ENCODE measurements at regions not wholly inside any gene's neighbourhood (a gene's known extent, or its start where the extent isn't known, plus 50 kb on each side); places are given as distances from the start of the nearest gene placed in this dataset.

DNA sequence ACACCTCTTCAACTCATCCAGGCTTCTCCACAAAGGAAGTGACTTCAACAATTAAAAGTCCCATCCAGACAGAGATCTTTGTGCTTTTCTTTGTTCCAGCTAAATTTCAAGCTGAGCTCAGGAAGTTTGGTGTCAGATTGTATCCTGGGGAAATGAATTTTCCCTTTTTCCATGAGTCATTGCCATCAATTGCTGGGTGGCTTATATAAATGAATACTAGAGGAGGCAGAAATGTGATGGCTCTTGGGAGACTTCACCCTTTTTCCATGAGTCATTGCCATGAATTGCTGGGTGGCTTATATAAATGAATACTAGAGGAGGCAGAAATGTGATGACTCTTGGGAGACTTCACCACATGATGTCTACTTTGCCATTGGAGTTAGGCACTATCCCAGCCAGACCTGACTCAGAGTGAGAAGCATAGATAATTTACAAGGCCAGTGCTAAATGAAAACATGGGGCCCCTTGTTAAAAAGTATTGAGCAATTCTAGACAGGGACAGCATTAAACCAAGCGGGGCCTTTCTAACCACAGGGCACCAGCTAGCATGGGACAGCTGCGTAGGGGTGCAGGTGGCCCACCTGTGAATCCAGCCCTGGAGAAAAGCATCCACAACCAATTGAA is 339.2 kb upstream of the PODXL start:
- Histone ChIP-seq H3K27me3 (ENCODE audit: control insufficient read depth in 2 of 2, insufficient read depth in 1 of 2, low read length in 1 of 2) (no peaks in the 10 kb centered on the region), H3K27ac (ENCODE audit: low read depth in 1 of 2, low read length in 1 of 2) (no peak overlapping the region), H3K36me3 (ENCODE audit: control insufficient read depth in 2 of 2, insufficient read depth in 2 of 2, low read length in 1 of 2) (no peaks in the 10 kb centered on the region), H3K4me3 (ENCODE audit: low read length in 2 of 2) (no peak overlapping the region), H3K4me1 (ENCODE audit: control insufficient read depth in 2 of 2, insufficient read depth in 2 of 2, low read length in 2 of 2) (peaks cover 0 to 4% of the 10 kb centered on the region in 2 donors), H3K9me3 (ENCODE audit: control insufficient read depth in 2 of 2, insufficient read depth in 1 of 2, low read length in 1 of 2) (no peaks in the 10 kb centered on the region)
- no peak for DNase-seq (ENCODE audit: low read depth in 6 of 9, low spot score in 9 of 9)
- 95% methylated on average over 2 of the region's 2 CpGs for WGBS

DNA sequence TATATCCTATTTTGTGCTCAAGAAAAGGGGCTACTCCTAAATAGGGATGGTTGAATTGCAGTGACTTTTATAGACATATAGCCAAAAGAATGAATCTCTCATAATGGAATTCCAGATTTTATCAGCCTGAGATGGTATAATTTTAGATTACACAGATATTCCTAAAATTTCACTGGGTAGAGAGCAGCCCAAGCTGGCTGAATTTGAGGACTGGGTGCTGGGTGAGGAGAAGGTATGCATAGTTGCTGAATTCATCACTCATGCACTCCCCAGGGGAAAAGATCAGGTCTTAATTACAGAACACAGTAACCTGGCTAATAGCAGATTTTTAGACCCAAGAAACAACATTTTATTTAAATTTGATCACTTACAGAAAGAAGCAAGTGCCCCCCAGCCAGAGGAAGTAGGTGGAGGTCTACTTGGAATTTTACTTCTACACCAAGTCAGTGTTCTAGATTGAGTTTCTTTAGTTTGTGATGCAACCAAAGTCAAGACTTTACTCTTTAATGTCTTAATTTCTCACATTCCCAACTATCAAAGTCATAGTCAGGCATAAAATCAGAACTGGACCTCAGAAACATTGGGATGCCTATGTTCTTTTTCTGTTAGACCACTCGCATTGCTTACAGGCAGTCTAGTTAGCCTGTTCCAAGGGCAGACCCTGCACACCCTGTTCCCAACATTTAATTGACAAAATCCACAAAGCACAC is 337.4 kb upstream of the PODXL start:
- H3K27me3 ChIP-seq (ENCODE audit: control insufficient read depth in 2 of 2, insufficient read depth in 1 of 2, low read length in 1 of 2) = no peaks in the 10 kb centered on the region

DNA sequence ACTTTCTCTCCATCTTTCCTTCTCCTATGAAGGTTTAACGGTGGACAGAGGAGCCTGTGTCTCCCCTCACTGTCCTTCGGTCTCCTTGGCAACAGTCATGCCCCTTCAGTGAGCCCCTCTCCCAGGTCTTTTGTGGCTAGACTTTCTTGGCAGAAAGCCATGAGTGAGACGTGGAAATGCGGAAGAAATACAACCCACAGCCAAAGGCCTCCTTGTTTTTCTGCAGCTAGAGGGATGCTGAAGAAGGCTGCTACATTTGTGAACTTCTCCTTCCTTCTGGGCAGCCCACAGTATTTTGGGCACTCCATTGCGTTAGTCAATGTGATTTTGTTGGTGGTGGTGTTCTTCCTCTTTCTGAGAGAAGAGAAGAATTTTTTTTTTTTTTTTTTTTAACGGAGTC is 333.7 kb upstream of the PODXL start:
- Histone ChIP-seq H3K4me1 (ENCODE audit: control insufficient read depth in 2 of 2, insufficient read depth in 2 of 2, low read length in 2 of 2) (no peaks in the 10 kb centered on the region), H3K4me3 (ENCODE audit: low read length in 2 of 2) (no peak overlapping the region), H3K36me3 (ENCODE audit: control insufficient read depth in 2 of 2, insufficient read depth in 2 of 2, low read length in 1 of 2) (no peaks in the 10 kb centered on the region), H3K27me3 (ENCODE audit: control insufficient read depth in 2 of 2, insufficient read depth in 1 of 2, low read length in 1 of 2) (no peaks in the 10 kb centered on the region), H3K9me3 (ENCODE audit: control insufficient read depth in 2 of 2, insufficient read depth in 1 of 2, low read length in 1 of 2) (peaks cover 2 to 3% of the 10 kb centered on the region in 2 donors), H3K27ac (ENCODE audit: low read depth in 1 of 2, low read length in 1 of 2) (no peak overlapping the region)
- no peak for DNase-seq (ENCODE audit: low read depth in 6 of 9, low spot score in 9 of 9)
- WGBS = 9% methylated on average over 6 of the region's 6 CpGs

More for the DNA sequence above, 337.4 kb upstream of the PODXL start:
- Histone ChIP-seq H3K4me1 (ENCODE audit: control insufficient read depth in 2 of 2, insufficient read depth in 2 of 2, low read length in 2 of 2) (peaks cover 0 to 4% of the 10 kb centered on the region in 2 donors), H3K4me3 (ENCODE audit: low read length in 2 of 2) (no peak overlapping the region), H3K27ac (ENCODE audit: low read depth in 1 of 2, low read length in 1 of 2) (no peak overlapping the region), H3K9me3 (ENCODE audit: control insufficient read depth in 2 of 2, insufficient read depth in 1 of 2, low read length in 1 of 2) (no peaks in the 10 kb centered on the region), H3K36me3 (ENCODE audit: control insufficient read depth in 2 of 2, insufficient read depth in 2 of 2, low read length in 1 of 2) (no peaks in the 10 kb centered on the region)
- 98% methylated on average over 1 of the region's 1 CpG for WGBS
- DNase-seq (ENCODE audit: low read depth in 6 of 9, low spot score in 9 of 9) = no peak

DNA sequence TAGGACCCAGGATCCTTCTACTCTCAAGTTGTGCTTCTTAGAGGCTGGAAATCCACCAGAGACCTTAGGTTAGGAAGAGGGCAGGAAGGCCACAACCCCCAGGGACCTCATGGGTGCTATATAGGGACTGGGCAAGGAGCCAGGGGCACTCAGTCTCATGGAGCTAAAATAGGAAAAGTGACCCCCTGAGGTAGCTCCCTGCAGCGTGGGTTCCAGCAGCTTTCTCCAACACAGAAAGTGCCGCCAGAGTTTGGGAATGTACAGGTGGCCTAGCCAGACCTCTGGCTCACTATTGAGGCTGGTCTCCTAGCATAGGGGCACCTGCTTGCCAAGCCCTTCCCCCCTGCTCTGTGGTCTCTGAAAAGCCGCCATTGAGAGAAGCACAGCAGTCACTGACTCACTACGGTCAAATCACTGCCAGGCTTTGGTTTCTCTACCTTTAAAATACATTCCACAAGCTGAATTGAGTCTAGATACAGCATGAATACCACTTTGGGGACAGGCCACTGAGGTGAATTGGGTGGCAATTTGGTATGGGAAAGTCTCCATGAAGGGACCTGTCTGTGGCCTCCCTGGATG is 333.2 kb upstream of the PODXL start:
- Histone ChIP-seq H3K9me3 (ENCODE audit: control insufficient read depth in 2 of 2, insufficient read depth in 1 of 2, low read length in 1 of 2) (peaks cover 2 to 3% of the 10 kb centered on the region in 2 donors), H3K36me3 (ENCODE audit: control insufficient read depth in 2 of 2, insufficient read depth in 2 of 2, low read length in 1 of 2) (no peaks in the 10 kb centered on the region), H3K4me1 (ENCODE audit: control insufficient read depth in 2 of 2, insufficient read depth in 2 of 2, low read length in 2 of 2) (no peaks in the 10 kb centered on the region), H3K27ac (ENCODE audit: low read depth in 1 of 2, low read length in 1 of 2) (no peak overlapping the region), H3K4me3 (ENCODE audit: low read length in 2 of 2) (no peak overlapping the region), H3K27me3 (ENCODE audit: control insufficient read depth in 2 of 2, insufficient read depth in 1 of 2, low read length in 1 of 2) (no peaks in the 10 kb centered on the region)
- DNase-seq (ENCODE audit: low read depth in 6 of 9, low spot score in 9 of 9) = no peak
- 85% methylated on average over 4 of the region's 4 CpGs for WGBS

DNA sequence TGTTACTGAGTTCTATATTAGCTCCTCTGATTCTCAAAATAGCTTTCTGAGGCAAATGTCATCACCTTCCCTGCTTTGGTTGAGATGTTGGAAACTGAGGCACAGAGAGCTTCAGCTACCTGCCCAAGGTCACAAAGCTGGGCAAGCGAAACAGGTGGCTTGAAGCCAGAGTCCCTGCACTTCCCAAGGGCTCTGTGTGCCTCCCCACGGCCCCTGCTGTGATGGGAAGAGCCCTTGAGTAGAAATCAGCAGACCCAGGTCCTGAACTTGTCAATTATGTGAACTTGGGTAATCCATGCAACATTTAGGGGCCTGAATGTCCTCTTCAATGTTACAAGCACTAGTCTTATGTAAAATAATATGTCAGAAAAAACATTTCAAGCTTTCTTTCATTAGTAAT is 327.3 kb upstream of the PODXL start:
- Histone ChIP-seq H3K36me3 (ENCODE audit: control insufficient read depth in 2 of 2, insufficient read depth in 2 of 2, low read length in 1 of 2) (no peaks in the 10 kb centered on the region), H3K9me3 (ENCODE audit: control insufficient read depth in 2 of 2, insufficient read depth in 1 of 2, low read length in 1 of 2) (peaks cover 2 to 3% of the 10 kb centered on the region in 2 donors), H3K4me1 (ENCODE audit: control insufficient read depth in 2 of 2, insufficient read depth in 2 of 2, low read length in 2 of 2) (no peaks in the 10 kb centered on the region), H3K27ac (ENCODE audit: low read depth in 1 of 2, low read length in 1 of 2) (no peak overlapping the region), H3K27me3 (ENCODE audit: control insufficient read depth in 2 of 2, insufficient read depth in 1 of 2, low read length in 1 of 2) (no peaks in the 10 kb centered on the region), H3K4me3 (ENCODE audit: low read length in 2 of 2) (no peak overlapping the region)
- no peak for DNase-seq (ENCODE audit: low read depth in 6 of 9, low spot score in 9 of 9)
- 92% methylated on average over 2 of the region's 2 CpGs for WGBS

DNA sequence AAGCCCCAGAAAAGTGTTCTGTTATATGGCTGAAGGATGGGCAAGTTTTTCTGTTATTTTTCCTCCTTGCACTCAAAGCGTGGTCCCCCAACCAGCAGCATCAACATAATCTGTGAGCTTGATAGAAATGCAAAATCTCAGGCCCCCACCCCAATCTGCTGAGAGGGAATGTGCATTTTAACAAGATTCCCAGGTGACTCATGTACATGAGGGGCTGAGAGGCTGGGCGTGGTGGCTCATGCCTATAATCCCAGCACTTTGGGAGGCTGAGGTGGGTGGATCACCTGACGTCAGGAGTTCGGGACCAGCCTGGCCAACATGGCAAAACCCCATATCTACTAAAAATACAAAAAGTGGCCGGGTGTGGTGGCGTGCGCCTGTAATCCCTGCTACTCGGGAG is 326.8 kb upstream of the PODXL start:
- no peaks in the 10 kb centered on the region for H3K4me1 ChIP-seq (ENCODE audit: control insufficient read depth in 2 of 2, insufficient read depth in 2 of 2, low read length in 2 of 2)
- H3K9me3 ChIP-seq (ENCODE audit: control insufficient read depth in 2 of 2, insufficient read depth in 1 of 2, low read length in 1 of 2) = peaks cover 2 to 3% of the 10 kb centered on the region in 2 donors
- H3K36me3 ChIP-seq (ENCODE audit: control insufficient read depth in 2 of 2, insufficient read depth in 2 of 2, low read length in 1 of 2) = no peaks in the 10 kb centered on the region
- H3K4me3 ChIP-seq (ENCODE audit: low read length in 2 of 2) = no peak overlapping the region
- no peak for DNase-seq (ENCODE audit: low read depth in 6 of 9, low spot score in 9 of 9)
- H3K27ac ChIP-seq (ENCODE audit: low read depth in 1 of 2, low read length in 1 of 2) = no peak overlapping the region
- H3K27me3 ChIP-seq (ENCODE audit: control insufficient read depth in 2 of 2, insufficient read depth in 1 of 2, low read length in 1 of 2) = no peaks in the 10 kb centered on the region
- WGBS = 91% methylated on average over 8 of the region's 8 CpGs

DNA sequence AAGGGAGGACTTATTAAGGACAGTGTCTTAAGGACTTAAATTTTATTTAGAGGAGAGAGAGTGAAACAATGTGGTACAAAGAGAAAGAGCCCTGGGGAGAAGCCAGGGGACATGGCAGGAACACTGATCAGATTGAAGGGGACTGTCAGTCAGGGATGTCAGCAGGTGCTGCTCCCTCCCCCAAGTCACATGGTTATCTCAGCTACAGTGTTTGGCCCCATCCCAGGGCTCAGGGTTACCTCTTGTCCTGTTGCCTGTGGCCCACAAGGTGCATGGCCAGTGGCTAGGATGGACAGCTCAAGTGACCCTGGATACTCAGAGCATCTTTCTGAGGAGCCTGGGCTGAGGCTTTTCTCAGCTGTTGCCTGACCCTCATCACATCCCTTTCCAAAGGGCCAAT is 325.9 kb upstream of the PODXL start:
- Histone ChIP-seq H3K9me3 (ENCODE audit: control insufficient read depth in 2 of 2, insufficient read depth in 1 of 2, low read length in 1 of 2) (peaks cover 2 to 3% of the 10 kb centered on the region in 2 donors), H3K36me3 (ENCODE audit: control insufficient read depth in 2 of 2, insufficient read depth in 2 of 2, low read length in 1 of 2) (no peaks in the 10 kb centered on the region), H3K4me1 (ENCODE audit: control insufficient read depth in 2 of 2, insufficient read depth in 2 of 2, low read length in 2 of 2) (no peaks in the 10 kb centered on the region), H3K27me3 (ENCODE audit: control insufficient read depth in 2 of 2, insufficient read depth in 1 of 2, low read length in 1 of 2) (no peaks in the 10 kb centered on the region), H3K27ac (ENCODE audit: low read depth in 1 of 2, low read length in 1 of 2) (no peak overlapping the region), H3K4me3 (ENCODE audit: low read length in 2 of 2) (no peak overlapping the region)
- DNase-seq (ENCODE audit: low read depth in 6 of 9, low spot score in 9 of 9) = no peak

DNA sequence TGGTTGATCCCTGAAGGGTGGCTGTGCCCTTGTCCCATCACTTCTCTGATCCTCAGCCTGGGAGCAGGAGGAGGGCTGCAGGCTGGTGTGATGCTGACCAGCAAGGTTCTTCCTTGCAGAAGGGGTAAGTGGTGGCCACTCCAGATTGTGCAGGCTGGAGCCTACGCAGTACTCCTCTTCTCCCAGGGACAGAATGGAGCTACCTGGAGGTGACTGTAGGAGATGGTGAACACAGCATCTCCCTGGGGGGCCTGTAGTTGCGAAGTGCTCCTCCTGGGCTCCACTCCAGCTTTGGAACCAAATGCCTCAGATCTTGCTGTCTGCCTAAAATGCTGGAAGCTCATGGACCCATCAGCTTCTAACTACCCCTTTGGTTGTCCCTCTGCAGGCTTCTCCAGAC is 323.6 kb upstream of the PODXL start:
- Histone ChIP-seq H3K27ac (ENCODE audit: low read depth in 1 of 2, low read length in 1 of 2) (no peak overlapping the region), H3K9me3 (ENCODE audit: control insufficient read depth in 2 of 2, insufficient read depth in 1 of 2, low read length in 1 of 2) (no peaks in the 10 kb centered on the region), H3K27me3 (ENCODE audit: control insufficient read depth in 2 of 2, insufficient read depth in 1 of 2, low read length in 1 of 2) (no peaks in the 10 kb centered on the region), H3K36me3 (ENCODE audit: control insufficient read depth in 2 of 2, insufficient read depth in 2 of 2, low read length in 1 of 2) (no peaks in the 10 kb centered on the region), H3K4me3 (ENCODE audit: low read length in 2 of 2) (no peak overlapping the region), H3K4me1 (ENCODE audit: control insufficient read depth in 2 of 2, insufficient read depth in 2 of 2, low read length in 2 of 2) (no peaks in the 10 kb centered on the region)
- no peak for DNase-seq (ENCODE audit: low read depth in 6 of 9, low spot score in 9 of 9)
- WGBS = 94% methylated on average over 2 of the region's 2 CpGs

DNA sequence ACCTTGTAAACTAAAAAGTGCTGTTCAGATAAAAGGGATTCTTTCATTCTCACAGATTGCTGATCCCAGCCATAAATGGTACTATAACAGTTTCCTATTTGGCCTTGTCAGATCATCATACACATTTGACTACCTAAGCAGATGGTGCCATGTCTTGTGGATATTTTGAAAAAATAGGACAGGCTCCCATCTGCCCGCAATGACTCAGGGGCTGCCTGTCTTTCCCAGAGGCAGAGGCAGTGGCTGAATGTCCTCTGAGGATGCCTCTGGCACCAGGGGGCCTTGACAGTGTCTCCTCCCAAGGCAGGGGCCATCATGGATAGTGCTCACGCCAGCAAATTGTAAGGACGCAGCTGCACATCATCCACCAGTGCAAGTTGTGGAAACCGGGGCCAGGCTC is 323.0 kb upstream of the PODXL start:
- no peaks in the 10 kb centered on the region for H3K36me3 ChIP-seq (ENCODE audit: control insufficient read depth in 2 of 2, insufficient read depth in 2 of 2, low read length in 1 of 2)
- no peaks in the 10 kb centered on the region for H3K9me3 ChIP-seq (ENCODE audit: control insufficient read depth in 2 of 2, insufficient read depth in 1 of 2, low read length in 1 of 2)
- no peak overlapping the region for H3K4me3 ChIP-seq (ENCODE audit: low read length in 2 of 2)
- WGBS = 96% methylated on average over 4 of the region's 4 CpGs
- no peak overlapping the region for H3K27ac ChIP-seq (ENCODE audit: low read depth in 1 of 2, low read length in 1 of 2)
- no peaks in the 10 kb centered on the region for H3K4me1 ChIP-seq (ENCODE audit: control insufficient read depth in 2 of 2, insufficient read depth in 2 of 2, low read length in 2 of 2)
- no peak for DNase-seq (ENCODE audit: low read depth in 6 of 9, low spot score in 9 of 9)
- H3K27me3 ChIP-seq (ENCODE audit: control insufficient read depth in 2 of 2, insufficient read depth in 1 of 2, low read length in 1 of 2) = no peaks in the 10 kb centered on the region
